Thyroid gland (tissue), 4 donors: ENCODE measurements at regions not wholly inside any gene's neighbourhood (a gene's known extent, or its start where the extent isn't known, plus 50 kb on each side); places are given as distances from the start of the nearest gene placed in this dataset.

ENCODE experiments used
- DNase-seq, 2 donors: peaks; one replicate each; pipeline ENCODE4 v3.0.0-alpha.2; 2019
- H3K27ac ChIP-seq, 3 donors: fragments of 200-600 bp; sonication (generic); 1 replicate in 2 of 3; 2 replicates in 1 of 3; pipeline ENCODE4 v1.5.1; 2016 to 2019; ENCODE audit warnings: mild to moderate bottlenecking in 1 of 3, moderate library complexity in 1 of 3
- H3K27me3 ChIP-seq: fragments of 200-600 bp; sonication (generic); one replicate; pipeline ENCODE4 v1.5.1; 2019
- H3K36me3 ChIP-seq, 2 donors: fragments of 200-600 bp; sonication (generic); one replicate each; pipeline ENCODE4 v1.5.1; 2016 to 2019
- H3K4me1 ChIP-seq, 2 donors: fragments of 200-600 bp; sonication (generic); one replicate each; pipeline ENCODE4 v1.5.1; 2017 to 2019
- H3K4me3 ChIP-seq, 3 donors: fragments of 200-600 bp; sonication (generic); replicated peaks in 1 of 3; 1 replicate in 2 of 3; 2 replicates in 1 of 3; pipeline ENCODE4 v1.5.1; 2016; ENCODE audit warnings: mild to moderate bottlenecking in 1 of 3
- H3K9me3 ChIP-seq: fragments of 200-600 bp; sonication (generic); one replicate; pipeline ENCODE4 v1.5.1; 2017
- POLR2A ChIP-seq, 2 donors: fragments of 450-650 bp; IDR thresholded peaks; one replicate each; pipeline ENCODE4 v1.6.1; 2017; ENCODE audit warnings: antibody characterized with exemption in 2 of 2, mild to moderate bottlenecking in 2 of 2, moderate library complexity in 1 of 2
- WGBS, 2 donors: methylation state at CpG; one replicate each; pipeline ENCODE4 v1.1.5; 2017; 5-methylcytosine and 5-hydroxymethylcytosine counted together
- intact Hi-C: fragments of 100-400 bp; cut with DNase I; formaldehyde crosslinking; loops from one replicate; pipeline ENCODE4 v1.15.1; 2023
- TF ChIP-seq, protein P1 (sequence below), 6 experiments: fragments of 200-600 bp in 3 of 6; fragments of 450-650 bp in 3 of 6; sonication (generic) in 3 of 6; IDR thresholded peaks; one replicate each; pipeline ENCODE4 v1.5.1; 2016 to 2019; ENCODE audit warnings: antibody characterized with exemption in 6 of 6, mild to moderate bottlenecking in 2 of 6, inconsistent platforms in 1 of 6, moderate library complexity in 1 of 6

DNA sequence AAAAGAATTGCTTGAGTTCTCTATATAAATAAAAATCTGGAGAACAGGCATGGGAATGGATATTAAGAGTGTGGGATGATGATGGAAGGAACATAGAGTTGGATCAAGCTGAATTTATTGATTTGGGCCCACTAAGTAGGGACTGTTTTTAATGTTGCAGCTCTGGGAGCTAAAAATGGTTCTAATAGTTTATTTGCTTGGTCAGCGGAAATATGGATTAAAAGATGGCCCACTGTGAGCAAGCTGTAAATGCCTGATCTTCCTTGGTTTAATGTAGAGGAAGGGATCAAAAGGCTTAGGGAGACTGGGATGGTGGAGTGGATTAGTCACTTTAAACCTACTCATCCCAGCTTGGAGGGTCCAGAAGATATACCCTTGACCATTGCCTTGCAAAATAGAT lies 429.4 kb upstream of the NXPH2 start:
- TF ChIP-seq POLR2A (IDR thresholded peaks at IDR 0.05) = no peak
- TF ChIP-seq, protein P1, sequence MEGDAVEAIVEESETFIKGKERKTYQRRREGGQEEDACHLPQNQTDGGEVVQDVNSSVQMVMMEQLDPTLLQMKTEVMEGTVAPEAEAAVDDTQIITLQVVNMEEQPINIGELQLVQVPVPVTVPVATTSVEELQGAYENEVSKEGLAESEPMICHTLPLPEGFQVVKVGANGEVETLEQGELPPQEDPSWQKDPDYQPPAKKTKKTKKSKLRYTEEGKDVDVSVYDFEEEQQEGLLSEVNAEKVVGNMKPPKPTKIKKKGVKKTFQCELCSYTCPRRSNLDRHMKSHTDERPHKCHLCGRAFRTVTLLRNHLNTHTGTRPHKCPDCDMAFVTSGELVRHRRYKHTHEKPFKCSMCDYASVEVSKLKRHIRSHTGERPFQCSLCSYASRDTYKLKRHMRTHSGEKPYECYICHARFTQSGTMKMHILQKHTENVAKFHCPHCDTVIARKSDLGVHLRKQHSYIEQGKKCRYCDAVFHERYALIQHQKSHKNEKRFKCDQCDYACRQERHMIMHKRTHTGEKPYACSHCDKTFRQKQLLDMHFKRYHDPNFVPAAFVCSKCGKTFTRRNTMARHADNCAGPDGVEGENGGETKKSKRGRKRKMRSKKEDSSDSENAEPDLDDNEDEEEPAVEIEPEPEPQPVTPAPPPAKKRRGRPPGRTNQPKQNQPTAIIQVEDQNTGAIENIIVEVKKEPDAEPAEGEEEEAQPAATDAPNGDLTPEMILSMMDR (IDR thresholded peaks at IDR 0.05) = no peak
- no peak overlapping the region for H3K27ac ChIP-seq
- no peak for DNase-seq
- 91 to 98% methylated on average over 1 of the region's 1 CpG for WGBS, 2 donors
- H3K9me3 ChIP-seq = no peaks in the 10 kb centered on the region
- intact Hi-C loops = no loop called here
- no peak overlapping the region for H3K4me3 ChIP-seq
- H3K36me3 ChIP-seq = no peaks in the 10 kb centered on the region
- no peaks in the 10 kb centered on the region for H3K27me3 ChIP-seq
- H3K4me1 ChIP-seq = no peaks in the 10 kb centered on the region

DNA sequence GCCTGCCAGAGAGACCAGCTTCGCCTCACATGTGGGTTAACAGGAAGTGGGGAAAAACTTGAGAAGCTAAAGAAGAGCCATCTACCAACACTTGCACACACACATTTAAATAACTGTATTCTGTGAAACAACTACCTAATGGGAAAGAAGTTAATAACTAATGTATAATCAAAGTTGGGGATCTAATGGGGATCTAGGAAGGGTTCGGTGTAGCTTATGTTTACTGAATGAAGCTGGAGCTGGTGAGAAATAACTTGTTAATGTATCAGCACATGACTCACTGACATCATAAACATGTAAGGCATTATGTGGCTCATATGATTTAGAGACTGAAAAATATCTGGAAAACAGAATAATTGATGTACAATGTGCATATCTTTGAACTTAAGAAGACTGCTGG lies 421.3 kb upstream of the NXPH2 start:
- no peak overlapping the region for H3K27ac ChIP-seq
- intact Hi-C loops = no loop called here
- TF ChIP-seq, protein P1 (IDR thresholded peaks at IDR 0.05) = no peak
- no peak for TF ChIP-seq POLR2A (IDR thresholded peaks at IDR 0.05)
- H3K9me3 ChIP-seq = no peaks in the 10 kb centered on the region
- DNase-seq = no peak
- H3K36me3 ChIP-seq = no peaks in the 10 kb centered on the region
- H3K4me1 ChIP-seq = no peaks in the 10 kb centered on the region
- no peaks in the 10 kb centered on the region for H3K27me3 ChIP-seq
- 83 to 84% methylated on average over 2 of the region's 2 CpGs for WGBS, 2 donors
- no peak overlapping the region for H3K4me3 ChIP-seq

DNA sequence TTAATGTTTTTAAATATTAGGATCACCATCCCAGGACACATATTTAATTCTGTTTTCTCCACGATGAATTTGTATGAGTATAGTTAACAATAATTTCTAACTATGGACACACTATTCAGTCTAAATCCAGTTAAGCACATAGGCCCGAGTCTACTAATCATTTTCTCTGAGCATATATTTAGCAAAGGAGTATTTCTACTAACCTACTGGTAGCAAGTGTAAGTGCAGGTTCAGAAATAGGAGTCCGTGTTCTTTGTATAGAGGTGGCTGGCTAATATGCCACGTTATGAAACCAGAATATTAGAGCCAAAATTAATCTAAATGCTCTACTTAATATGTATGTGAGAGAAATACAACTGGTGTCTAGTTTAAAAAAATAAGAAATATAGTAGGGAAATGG lies 416.6 kb upstream of the NXPH2 start:
- Histone ChIP-seq H3K36me3 (no peaks in the 10 kb centered on the region), H3K4me3 (no peak overlapping the region), H3K27me3 (no peaks in the 10 kb centered on the region), H3K9me3 (no peaks in the 10 kb centered on the region), H3K27ac (no peak overlapping the region), H3K4me1 (no peaks in the 10 kb centered on the region)
- 80 to 82% methylated on average over 4 of the region's 4 CpGs for WGBS, 2 donors
- intact Hi-C loops = no loop called here
- TF ChIP-seq, protein P1 (IDR thresholded peaks at IDR 0.05) = no peak
- TF ChIP-seq POLR2A (IDR thresholded peaks at IDR 0.05) = no peak
- no peak for DNase-seq

DNA sequence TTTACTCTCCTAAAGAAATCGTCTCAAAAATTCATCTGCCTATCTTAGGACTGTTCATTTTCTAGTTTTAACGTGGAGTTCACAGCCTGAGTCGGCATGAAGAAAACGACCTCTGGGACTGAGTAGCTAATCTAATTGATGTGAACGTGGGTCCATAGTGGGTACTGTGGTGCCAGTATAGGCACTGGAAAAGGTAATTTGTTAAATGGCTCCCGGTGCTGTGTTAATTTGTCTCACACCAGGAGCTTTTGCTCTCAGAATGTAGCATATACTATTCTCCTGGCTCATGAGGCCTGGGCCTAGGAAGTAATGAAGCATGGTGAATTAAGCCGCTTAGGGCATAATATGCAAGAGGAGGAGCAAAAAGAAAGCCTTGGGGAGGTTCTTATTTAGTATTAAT lies 414.4 kb upstream of the NXPH2 start:
- intact Hi-C loops = no loop called here
- Histone ChIP-seq H3K36me3 (no peaks in the 10 kb centered on the region), H3K9me3 (no peaks in the 10 kb centered on the region), H3K27ac (no peak overlapping the region), H3K27me3 (no peaks in the 10 kb centered on the region), H3K4me3 (no peak overlapping the region), H3K4me1 (no peaks in the 10 kb centered on the region)
- 76 to 78% methylated on average over 7 of the region's 7 CpGs for WGBS, 2 donors
- DNase-seq = no peak
- TF ChIP-seq, protein P1 (IDR thresholded peaks at IDR 0.05) = no peak
- TF ChIP-seq POLR2A (IDR thresholded peaks at IDR 0.05) = no peak

DNA sequence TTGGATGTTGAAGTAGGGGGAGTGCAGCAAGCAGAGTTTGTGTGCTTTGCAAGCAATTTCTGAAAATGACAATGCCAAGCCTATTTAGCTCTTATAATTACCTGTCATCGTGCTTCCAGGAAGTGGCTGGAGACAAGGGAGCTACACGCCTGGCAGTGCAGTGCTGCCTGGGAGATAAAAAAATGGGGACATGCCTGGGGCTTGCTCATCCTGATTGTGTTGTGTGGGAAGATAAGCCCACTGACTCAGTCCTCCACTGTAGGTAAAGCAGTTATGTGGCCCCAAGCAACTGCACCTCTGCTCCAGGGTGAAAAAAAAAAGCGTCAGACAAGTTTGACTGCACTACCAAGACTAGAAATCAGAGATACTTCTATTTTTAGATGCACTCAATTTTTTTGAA lies 396.9 kb upstream of the NXPH2 start:
- WGBS, 2 donors = 77 to 80% methylated on average over 3 of the region's 3 CpGs

More for the DNA sequence above, 396.9 kb upstream of the NXPH2 start:
- TF ChIP-seq, protein P1 (IDR thresholded peaks at IDR 0.05) = no peak
- no peak for TF ChIP-seq POLR2A (IDR thresholded peaks at IDR 0.05)
- no peak for DNase-seq
- Histone ChIP-seq H3K36me3 (no peaks in the 10 kb centered on the region), H3K27ac (no peak overlapping the region), H3K4me1 (no peaks in the 10 kb centered on the region), H3K9me3 (no peaks in the 10 kb centered on the region), H3K27me3 (no peaks in the 10 kb centered on the region), H3K4me3 (no peak overlapping the region)
- intact Hi-C loops = no loop called here
